GM21515 (cell line): ENCODE measurements at regions not wholly inside any gene's neighbourhood (a gene's known extent, or its start where the extent isn't known, plus 50 kb on each side); places are given as distances from the start of the nearest gene placed in this dataset.
"Not testable (repeated sequence)": the region's sequence is repeated elsewhere in the genome, so short reads cannot be mapped to it uniquely, and the experiment has no call there.

ENCODE experiments used
- ATAC-seq: cut with Tn5 transposase; IDR thresholded peaks from one replicate; pipeline ENCODE4 v1.9.1; 2021; ENCODE audit not compliant: unreplicated experiment

DNA sequence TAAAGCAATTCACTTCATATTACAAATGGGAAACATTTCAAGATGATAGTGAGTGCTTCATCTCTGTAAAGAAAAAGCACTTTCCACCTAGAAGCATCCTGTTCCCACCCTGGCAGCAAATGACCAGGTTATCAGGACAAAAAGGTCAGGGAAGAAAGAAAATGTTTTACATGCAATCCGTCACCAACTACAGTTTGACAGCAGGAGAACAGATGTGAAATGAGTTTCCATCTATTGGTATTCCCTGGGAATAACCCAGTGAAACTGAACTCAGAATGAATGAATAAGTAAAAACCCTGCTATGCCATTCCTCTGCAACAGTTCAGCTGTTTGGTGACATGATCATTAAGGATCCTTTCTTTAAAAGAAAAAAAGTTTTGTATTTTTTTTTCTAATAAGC, 67.6 kb downstream of the HTR1A start:
- no peak for ATAC-seq

DNA sequence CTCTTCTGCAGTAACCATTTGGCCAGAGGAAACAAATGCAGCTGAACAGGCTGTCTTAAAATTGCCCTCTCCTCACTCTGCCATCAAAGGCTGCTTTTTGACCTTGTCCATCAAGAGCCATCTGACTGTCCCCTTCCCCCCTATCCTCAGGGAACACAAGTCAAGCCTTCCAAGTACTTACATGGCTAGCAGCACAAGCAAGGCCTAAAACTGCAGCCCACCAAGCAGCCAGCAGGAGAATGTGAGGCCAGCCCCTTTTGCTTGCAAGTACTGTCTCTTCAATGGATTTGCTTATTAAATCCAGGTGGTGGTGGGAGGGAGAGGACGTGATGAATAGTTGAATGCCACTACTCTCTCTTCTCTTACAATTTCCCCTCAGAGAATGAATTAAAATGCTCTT, 83.5 kb downstream of the HTR1A start:
- no peak for ATAC-seq

DNA sequence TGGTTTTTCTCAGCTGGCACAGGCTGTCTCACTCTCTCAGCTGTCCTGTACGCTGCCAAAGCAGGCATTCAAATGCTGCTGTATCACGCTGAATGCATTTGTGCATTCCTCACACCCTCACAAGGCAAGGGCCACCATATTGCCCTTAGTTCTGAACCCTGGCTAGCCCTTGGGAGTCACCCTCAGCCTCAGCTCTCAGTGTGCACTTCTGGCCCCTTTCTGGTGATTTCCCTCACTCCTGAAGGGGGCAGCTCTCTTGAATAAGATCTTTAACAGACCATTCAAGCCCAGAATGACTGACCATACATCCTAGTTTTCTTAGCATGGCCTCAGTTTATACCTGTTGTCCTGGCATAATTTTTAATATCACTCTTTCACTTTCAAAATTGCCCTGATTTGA, 84.3 kb downstream of the HTR1A start:
- no peak for ATAC-seq

DNA sequence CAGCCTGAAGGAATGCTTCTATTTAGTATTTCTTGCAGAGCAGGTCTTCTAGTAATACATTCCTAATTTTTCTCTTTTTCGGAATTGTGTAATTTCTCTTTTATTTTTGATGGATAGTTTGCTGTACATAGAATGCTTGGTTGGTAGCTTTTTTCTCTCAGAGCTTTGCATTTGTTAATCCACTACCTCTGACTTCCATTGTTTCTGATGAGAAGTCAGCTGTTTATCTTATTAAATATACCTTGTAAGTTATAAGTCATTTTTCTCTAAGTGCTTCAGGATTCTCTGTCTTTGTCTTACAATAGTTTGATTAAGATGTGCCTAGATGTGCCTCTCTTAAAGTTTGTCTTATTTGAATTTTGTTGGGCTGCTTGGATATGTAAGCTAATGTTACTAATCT, 101.9 kb downstream of the HTR1A start:
- ATAC-seq = no peak

DNA sequence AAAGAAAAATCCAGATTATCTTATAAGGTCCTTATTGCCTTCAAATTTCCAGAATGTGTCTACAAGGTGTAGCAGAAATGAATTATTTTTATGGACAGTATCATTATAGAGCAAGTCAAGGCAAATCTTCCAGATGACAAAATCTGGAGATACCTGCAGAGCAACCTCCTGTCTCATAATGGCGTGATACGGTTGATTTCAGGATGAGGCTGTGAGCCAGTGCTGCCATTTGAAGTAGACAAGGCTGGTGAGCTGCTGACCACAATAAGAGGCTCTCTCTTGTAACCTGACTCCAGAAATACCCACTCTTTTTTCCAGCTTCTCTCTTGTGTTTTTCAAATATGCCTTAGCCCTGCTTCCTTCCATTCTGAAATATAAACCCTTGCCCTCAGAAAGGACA, 108.2 kb downstream of the HTR1A start:
- ATAC-seq = no peak

DNA sequence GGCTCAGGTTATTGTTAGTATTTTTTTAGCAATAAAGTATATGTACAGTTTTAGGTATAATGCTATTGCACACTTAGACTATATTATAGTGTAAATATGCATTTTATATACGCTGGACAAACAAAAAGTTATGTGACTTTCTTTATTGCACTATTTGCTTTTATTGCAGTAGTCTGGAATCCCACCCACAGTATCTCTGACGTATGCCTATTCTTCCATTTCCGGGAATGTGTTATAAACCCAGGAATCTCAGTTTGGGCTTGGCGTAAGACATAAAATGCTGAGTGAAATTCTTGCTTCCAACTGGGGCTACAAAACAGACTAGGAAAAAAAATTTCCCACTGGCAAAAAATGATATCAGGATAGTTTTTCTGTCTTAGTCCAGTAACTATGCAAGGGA, 119.1 kb downstream of the HTR1A start:
- ATAC-seq = no peak

DNA sequence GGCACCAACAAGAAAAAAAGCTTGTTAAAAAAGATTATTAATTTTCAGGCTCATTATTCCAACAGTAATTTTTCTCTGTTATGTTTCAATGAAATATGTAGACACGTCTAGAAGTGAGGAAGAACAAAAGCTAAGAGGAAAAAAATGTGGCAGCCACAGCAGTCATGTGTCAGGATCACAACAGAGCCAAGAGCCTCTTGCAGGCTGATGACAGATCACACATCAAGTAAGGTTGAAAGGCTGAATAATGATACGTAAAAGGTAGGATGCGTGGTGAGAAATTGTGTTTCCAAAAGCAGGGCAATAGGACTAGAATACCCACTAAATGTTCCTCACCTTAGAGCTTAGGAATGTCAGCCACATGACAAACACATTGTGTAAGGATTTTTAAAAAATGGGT, 124.8 kb downstream of the HTR1A start:
- ATAC-seq = no peak

DNA sequence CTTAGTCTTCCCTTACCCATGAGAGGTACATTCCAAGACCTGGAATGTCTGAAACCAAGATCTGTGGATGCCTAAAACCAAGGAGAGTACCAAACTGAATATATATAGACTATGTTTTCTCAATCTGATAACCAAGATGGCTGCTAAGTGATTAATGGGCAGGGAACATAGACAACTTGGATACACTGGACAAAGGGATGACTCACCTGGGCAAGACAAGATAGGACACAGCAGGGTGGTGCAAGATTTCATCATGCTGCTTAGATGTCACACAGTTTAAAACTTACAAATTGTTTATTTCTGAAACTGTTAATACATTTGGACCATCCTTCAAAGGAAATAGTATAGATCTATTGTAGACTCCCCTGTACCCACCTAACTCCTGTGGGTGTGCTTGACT, 130.9 kb downstream of the HTR1A start:
- no peak for ATAC-seq

DNA sequence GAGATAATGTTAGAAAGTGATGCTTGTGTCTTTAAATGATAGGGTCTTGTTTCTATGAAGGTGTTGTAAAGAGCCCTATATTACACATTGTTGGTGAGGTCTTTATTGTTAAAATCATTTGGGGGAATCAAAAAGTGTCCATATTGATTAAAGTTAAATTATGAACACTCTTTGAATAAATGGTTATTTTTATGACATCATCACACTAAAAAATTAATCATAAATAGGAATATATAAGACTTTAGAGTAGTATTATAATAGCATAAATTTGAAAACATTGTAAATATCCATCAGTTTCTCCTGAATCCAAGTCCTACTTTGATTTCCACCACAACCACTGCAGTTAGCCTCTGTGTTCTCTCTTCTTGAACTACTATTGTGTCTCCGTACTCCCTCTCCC, 136.3 kb downstream of the HTR1A start:
- ATAC-seq = no peak

DNA sequence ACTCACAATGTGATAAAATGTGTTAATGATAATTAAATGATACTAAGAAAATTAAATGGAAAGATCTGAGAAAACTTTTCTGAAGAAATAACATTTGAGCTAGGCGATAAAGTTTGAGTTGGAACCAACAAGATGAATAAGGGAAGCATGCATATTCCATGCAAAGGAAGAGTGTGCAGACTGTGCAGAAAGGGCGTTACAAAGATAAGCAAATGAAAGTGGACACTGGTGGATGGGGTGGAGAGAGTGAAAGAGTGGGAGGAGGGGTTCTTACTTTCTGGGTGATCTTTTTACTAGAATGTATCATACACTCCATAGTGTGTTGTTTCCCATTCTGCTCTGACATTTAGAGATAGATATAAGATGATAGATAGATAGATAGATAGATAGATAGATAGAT, 138.7 kb downstream of the HTR1A start:
- no peak for ATAC-seq

DNA sequence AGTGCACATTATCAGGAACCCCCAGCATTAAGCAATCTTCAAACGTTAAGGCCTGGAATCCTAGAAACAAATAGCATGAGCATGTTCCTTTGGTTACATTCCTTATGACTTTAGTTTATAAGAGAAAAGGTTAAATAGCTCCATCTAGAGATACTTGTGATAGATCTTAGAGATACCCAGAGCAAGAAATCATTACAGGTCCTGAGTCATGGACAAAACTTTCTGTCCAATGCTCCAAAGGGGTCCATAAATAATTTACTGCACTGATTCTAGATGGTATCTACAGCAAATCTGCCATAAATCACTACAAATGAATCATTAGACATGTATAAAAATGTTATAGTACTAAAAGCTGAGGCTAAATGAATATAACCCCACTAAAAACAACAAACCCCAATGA, 139.6 kb downstream of the HTR1A start:
- no peak for ATAC-seq

DNA sequence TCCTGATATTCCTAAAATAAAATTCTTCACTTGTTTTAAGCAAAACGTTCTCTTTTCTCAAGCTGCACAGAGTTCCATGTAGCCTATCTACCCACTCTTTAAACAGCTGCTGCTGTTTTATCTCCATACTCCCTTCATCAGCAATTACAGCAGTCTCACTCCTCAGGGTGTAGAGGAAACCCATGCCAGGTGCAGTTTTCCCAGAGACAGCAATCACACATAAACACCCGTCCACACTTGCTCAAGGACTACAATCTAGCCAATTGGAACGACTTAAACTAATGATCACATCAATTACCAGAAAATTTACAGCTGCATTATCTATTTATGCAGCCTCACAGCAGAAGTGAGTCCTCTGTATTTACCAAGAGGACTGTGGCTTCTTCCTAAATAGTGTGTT, 141.7 kb downstream of the HTR1A start:
- no peak for ATAC-seq

DNA sequence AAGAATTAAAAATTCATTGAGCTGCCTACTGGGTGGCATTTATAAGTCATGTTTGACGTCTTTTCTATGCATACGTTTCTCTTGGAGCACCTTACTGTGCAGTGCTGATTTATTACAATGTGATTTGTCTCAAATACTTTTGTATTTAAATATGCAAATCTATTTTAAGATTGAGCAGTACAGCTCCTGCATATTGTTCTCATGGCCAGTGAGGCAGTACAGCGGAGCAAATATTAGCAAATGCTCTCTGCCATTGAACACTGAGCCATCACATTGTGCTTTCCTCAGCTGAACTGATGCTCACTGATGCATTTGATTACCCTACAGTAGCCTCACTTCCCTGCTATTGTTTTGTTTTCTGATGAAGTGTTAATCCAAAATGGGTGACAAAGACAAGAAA, 149.6 kb downstream of the HTR1A start:
- no peak for ATAC-seq

DNA sequence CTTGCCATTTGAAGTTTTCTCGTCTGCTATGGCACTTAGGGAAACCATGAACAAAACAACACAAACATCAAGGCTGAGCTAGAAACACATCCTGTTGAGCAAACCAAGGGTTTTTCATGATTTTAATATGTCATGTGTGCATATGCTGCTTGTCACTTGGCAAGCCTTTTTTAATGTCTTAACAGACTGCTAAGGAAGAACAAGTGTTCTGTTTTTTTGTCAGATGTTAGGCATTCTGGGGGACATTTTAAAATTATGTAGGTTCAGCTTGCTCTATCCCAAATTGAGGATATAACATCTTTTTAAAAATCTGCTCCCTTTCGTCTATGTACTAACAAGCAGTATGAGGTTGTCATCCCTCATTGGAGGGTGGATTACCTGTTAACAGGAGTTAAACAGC, 150.3 kb downstream of the HTR1A start:
- no peak for ATAC-seq

DNA sequence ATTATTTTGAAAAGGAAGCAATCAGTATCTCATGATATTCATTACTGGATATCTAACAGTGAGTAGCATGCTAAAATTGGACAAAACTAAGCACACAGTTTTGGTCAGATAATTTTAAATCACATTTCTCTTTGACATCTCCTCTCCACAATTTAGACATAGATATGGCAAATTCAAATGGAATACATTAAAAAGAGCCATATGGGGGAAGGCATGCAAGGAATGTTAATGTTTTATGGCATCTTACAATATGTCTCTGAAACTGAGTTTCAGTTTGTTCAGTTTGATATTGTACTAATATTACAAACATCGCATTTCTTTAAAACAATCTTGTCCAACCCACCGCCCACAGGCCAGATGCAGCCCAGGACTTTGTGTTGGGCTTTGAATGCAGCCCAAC, 151.0 kb downstream of the HTR1A start:
- ATAC-seq = no peak

DNA sequence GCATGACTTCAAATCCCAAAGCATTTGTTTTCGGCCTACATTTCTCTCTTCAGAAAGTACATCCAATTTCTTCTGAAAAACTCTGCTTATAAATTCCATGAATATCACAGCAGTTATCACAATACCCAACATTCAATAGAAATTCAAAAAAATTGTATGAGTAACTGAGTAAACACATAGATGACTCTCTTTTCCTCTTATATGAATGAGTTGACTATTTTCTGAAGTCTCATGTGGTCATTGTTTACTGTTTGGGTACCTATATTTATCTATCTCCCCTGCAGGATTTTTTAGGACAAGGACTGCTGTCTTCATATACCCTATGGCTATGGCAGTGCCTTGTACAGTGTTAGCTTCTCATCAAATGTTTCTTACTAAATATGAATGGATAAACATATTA, 157.1 kb downstream of the HTR1A start:
- ATAC-seq = no peak

DNA sequence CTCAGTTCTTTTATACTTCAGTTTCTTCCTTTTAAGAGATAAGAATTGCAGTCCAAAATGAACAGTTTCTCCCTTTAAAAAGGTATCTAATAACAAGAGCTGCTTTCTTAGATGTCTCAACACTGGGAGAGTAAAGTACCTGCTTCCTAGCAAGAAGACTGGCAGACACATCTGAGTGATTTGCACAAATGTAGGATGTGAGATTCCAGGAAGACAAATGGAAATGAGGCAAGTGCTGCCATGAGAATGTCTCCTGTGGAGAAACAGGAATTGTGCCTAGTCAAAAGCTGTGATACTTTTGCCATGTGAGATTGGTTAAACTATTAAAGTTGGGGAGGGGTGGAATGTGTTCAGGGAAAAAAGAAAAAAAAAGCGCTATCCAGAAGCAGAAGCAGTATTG, 159.1 kb downstream of the HTR1A start:
- ATAC-seq = no peak

DNA sequence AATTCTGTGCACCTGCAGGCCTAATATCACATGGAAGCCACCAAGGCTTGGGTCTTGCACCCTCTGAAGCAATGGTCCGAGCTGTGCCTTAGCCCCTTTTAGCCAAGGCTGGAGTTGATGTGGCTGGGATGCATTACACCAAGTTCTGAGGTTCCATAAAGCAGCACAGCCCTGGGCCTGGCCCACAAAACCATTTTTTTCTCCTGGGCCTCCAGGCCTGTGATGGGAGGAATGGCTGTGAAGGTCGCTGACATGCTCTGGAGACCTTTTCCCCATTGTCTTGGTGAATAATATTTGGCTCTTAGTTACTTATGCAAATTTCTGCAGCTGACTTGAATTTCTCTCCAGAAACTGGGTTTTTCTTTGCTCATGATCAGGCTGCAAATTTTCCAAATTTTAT, 167.3 kb downstream of the HTR1A start:
- ATAC-seq = no peak

DNA sequence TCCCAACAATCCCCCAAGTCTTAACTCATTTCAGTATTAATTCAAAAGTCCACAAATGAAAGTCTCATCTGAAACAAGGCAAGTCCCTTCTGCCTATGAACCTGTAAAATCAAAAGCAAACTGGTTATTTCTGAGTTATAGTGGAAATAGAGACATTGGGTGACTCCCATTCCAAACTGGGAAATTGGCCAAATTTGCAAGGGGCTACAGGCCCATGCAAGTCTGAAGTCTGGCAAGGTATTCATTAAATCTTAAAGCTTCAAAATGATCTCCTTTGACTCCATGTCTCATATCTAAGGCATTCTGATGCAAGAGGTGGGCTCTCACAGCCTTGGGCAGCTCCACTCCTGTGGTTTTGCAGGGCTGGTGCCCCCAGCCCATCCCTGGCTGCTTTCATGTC, 167.9 kb downstream of the HTR1A start:
- no peak for ATAC-seq

DNA sequence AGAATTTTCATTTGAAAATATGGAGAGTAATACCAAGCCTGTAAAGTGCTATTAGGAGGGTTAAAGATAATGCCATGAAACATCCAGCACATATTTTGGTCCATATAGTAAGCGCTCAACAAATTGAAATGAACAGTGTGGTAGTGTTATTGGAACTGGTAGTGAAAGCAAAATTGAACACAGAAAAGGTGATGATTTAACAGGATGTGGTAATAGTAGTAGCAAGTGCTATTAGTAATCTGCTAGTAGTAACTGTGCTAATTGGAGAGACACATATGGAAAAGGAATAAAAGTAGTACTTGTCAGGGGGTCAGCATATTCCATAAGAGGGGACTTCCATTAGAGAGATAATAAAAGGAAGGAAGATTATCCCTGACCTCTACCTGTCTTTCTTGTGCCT, 187.3 kb downstream of the HTR1A start:
- no peak for ATAC-seq

DNA sequence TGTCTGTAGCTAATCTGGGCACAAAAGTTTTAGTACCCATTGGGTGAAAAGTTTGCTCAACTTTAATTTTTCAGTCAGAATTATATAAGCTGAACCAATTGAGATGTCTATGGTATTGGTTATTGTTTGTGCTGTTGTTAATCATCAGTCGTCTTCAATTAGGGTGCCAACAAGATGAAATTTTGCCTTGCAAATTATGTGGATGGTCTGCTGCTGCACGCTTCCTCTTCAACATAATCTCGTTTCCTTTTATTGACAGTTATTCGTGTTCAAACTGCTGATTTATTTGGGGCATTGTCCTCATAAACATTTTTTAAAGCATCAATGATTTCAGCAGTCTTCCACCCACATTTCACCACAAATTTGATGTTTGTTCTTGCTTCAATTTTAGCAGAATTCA, 194.0 kb downstream of the HTR1A start:
- ATAC-seq = no peak

DNA sequence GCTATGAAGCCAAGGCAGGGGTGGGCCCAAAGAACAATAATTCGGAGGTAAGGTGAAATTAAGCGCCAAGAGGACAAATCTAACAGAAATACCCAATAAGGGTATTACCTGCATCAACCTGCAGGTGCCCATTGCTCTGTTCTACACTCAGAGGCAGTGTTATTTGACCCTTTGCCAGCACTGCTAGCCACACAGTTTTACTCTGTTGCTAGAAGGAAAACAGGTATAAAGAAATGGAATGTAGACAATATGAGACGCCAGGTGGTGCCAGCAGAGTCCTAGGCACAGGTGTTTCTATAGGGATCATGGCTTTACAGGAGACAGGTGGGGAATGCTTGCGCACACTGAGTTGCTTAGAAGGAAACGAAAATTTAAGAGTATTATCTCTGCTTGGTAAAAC, 201.3 kb downstream of the HTR1A start:
- no peak for ATAC-seq

DNA sequence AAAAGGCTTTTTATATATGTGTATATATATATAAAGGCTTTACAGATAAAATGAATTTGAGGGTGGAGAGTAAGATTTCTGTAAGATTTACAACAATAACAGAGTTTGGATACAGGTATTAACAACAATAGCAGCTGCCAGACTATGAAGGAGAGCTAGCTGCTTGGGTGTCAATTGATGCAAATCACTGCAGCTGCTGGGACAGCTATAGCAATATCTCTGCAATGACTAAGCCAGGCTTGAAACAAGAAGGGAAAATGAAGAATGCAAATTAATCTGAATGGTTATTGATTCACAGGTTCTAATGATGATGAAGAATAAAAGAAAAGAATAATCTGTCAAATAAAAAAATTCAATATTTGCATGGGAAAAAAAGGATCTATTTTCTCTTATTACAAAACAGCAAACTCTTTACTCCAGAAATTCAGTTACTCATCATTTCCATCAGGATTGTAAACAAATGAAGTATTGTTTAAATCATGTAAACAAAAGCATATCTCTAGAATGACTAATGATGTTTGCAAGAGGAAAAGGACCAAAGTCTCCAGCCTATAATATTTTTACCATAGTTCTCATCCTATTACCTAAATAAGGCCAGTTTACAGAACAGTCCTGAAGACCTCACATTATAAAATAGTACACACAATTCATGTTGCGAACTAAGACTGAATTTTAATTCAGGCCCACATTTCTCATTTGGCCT, 219.0 kb downstream of the HTR1A start:
- ATAC-seq = no peak

DNA sequence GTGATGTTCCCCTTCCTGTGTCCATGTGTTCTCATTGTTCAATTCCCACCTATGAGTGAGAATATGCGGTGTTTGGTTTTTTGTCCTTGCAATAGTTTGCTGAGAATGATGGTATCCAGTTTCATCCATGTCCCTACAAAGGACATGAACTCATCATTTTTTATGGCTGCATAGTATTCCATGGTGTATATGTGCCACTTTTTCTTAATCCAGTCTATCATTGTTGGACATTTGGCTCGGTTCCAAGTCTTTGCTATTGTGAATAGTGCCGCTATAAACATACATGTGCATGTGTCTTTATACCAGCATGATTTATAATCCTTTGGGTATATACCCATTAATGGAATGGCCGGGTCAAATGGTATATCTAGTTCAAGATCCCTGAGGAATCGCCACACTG, 229.4 kb downstream of the HTR1A start:
- ATAC-seq = not testable (repeated sequence)
